ENCODE measurements at regions not wholly inside any gene's neighbourhood (a gene's known extent, or its start where the extent isn't known, plus 50 kb on each side); places are given as distances from the start of the nearest gene placed in this dataset.

DNA sequence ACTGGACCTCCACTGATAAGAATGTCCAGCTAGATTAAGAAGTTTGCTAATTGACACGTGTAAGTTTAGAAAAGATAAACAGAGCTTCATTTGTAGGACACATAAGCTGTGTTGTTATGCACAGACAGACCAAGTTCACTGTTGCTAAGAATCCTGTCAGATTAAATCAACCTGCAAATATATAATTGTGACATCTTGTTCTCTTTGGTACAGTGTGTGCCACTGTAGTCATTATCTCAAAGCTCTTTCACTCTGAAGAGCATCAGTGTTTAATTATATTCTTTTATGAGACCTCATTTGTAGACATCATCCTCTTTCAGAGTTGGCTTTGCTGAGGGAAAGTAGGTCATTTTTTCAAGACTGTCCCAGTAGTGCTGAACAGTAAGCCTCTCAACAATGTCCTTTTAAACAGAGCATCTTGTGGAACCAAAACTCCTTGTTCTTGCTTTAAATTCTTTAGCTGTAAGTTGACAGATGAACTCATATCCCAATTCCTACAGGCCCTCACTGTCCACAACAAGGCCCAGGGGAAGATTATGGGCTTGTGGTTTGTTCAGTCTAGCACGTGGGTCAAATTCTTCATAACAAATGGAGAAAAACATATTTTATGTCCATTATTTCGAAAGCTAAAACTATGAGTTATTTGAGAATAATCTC, 252.4 kb downstream of the HDGFL1 start:
- H3K9me2 ChIP-seq (ENCODE audit: insufficient read depth) = no peaks in the 10 kb centered on the region
- no peak overlapping the region for H2AFZ ChIP-seq (ENCODE audit: low read depth, low read length, poor library complexity, severe bottlenecking)
- no peaks in the 10 kb centered on the region for H3K79me2 ChIP-seq (ENCODE audit: insufficient read depth, low read length)
- no peaks in the 10 kb centered on the region for H3K27me3 ChIP-seq (ENCODE audit: insufficient read depth, low read length)
- no peak overlapping the region for H3K4me3 ChIP-seq (replicated peaks in 1 of 2; ENCODE audit: low read depth in 1 of 2, low read length in 2 of 2)
- POLR2A ChIA-PET = no interaction called here
- DNase-seq (ENCODE audit: low read depth, low spot score) (no peak), ATAC-seq (no peak)
- no peaks in the 10 kb centered on the region for H3K4me1 ChIP-seq (ENCODE audit: control insufficient read depth in 1 of 2, insufficient read depth in 2 of 2, low read length in 2 of 2)
- no peaks in the 10 kb centered on the region; a peak in 1 of 4 replicates for H3K9me3 ChIP-seq (ENCODE audit: control insufficient read depth in 1 of 2, insufficient read depth in 1 of 2, low read depth in 1 of 2, low read length in 2 of 2)
- intact Hi-C loops (cut with micrococcal nuclease) = no loop called here
- TF ChIP-seq SP1 (IDR thresholded peaks at IDR 0.05; ENCODE audit: low read depth) (no peak), SRF (IDR thresholded peaks at IDR 0.05; ENCODE audit: low read depth) (no peak), RAD21 (IDR thresholded peaks at IDR 0.05; ENCODE audit: low read depth) (no peak), TCF7L2 (IDR thresholded peaks at IDR 0.05; ENCODE audit: borderline replicate concordance, extremely low read depth, insufficient read depth, insufficient read length) (no peak), YY1 (IDR thresholded peaks at IDR 0.05; ENCODE audit: extremely low read depth, insufficient replicate concordance, low read depth, low read length) (no peak), ZNF274 (IDR thresholded peaks at IDR 0.05; ENCODE audit: low read depth, low read length) (no peak), POLR2AphosphoS5 (IDR thresholded peaks at IDR 0.05; ENCODE audit: low read depth, low read length) (no peak), ELF1 (IDR thresholded peaks at IDR 0.05; ENCODE audit: borderline replicate concordance, low read depth) (no peak), CEBPB (IDR thresholded peaks at IDR 0.05; ENCODE audit: low read depth) (no peak), JUND (IDR thresholded peaks at IDR 0.05) (no peak), CBX3 (IDR thresholded peaks at IDR 0.05; ENCODE audit: low read depth) (no peak)
- TF ChIP-seq, protein P1, sequence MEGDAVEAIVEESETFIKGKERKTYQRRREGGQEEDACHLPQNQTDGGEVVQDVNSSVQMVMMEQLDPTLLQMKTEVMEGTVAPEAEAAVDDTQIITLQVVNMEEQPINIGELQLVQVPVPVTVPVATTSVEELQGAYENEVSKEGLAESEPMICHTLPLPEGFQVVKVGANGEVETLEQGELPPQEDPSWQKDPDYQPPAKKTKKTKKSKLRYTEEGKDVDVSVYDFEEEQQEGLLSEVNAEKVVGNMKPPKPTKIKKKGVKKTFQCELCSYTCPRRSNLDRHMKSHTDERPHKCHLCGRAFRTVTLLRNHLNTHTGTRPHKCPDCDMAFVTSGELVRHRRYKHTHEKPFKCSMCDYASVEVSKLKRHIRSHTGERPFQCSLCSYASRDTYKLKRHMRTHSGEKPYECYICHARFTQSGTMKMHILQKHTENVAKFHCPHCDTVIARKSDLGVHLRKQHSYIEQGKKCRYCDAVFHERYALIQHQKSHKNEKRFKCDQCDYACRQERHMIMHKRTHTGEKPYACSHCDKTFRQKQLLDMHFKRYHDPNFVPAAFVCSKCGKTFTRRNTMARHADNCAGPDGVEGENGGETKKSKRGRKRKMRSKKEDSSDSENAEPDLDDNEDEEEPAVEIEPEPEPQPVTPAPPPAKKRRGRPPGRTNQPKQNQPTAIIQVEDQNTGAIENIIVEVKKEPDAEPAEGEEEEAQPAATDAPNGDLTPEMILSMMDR (IDR thresholded peaks at IDR 0.05 in 2 of 3, conservative IDR thresholded peaks at IDR 0.05 in 1 of 3; ENCODE audit: borderline replicate concordance in 1 of 3, insufficient read depth in 1 of 3, low read depth in 2 of 3, low read length in 2 of 3) = no peak
- TF ChIP-seq, protein P2, sequence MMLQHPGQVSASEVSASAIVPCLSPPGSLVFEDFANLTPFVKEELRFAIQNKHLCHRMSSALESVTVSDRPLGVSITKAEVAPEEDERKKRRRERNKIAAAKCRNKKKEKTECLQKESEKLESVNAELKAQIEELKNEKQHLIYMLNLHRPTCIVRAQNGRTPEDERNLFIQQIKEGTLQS (IDR thresholded peaks at IDR 0.05) = no peak
- TF ChIP-seq, protein P3, sequence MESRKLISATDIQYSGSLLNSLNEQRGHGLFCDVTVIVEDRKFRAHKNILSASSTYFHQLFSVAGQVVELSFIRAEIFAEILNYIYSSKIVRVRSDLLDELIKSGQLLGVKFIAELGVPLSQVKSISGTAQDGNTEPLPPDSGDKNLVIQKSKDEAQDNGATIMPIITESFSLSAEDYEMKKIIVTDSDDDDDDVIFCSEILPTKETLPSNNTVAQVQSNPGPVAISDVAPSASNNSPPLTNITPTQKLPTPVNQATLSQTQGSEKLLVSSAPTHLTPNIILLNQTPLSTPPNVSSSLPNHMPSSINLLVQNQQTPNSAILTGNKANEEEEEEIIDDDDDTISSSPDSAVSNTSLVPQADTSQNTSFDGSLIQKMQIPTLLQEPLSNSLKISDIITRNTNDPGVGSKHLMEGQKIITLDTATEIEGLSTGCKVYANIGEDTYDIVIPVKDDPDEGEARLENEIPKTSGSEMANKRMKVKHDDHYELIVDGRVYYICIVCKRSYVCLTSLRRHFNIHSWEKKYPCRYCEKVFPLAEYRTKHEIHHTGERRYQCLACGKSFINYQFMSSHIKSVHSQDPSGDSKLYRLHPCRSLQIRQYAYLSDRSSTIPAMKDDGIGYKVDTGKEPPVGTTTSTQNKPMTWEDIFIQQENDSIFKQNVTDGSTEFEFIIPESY (IDR thresholded peaks at IDR 0.05; ENCODE audit: extremely low read depth, insufficient replicate concordance, low read length) = no peak
- TF ChIP-seq, protein P4, sequence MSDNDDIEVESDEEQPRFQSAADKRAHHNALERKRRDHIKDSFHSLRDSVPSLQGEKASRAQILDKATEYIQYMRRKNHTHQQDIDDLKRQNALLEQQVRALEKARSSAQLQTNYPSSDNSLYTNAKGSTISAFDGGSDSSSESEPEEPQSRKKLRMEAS (IDR thresholded peaks at IDR 0.05) = no peak
- TF ChIP-seq, protein P5, sequence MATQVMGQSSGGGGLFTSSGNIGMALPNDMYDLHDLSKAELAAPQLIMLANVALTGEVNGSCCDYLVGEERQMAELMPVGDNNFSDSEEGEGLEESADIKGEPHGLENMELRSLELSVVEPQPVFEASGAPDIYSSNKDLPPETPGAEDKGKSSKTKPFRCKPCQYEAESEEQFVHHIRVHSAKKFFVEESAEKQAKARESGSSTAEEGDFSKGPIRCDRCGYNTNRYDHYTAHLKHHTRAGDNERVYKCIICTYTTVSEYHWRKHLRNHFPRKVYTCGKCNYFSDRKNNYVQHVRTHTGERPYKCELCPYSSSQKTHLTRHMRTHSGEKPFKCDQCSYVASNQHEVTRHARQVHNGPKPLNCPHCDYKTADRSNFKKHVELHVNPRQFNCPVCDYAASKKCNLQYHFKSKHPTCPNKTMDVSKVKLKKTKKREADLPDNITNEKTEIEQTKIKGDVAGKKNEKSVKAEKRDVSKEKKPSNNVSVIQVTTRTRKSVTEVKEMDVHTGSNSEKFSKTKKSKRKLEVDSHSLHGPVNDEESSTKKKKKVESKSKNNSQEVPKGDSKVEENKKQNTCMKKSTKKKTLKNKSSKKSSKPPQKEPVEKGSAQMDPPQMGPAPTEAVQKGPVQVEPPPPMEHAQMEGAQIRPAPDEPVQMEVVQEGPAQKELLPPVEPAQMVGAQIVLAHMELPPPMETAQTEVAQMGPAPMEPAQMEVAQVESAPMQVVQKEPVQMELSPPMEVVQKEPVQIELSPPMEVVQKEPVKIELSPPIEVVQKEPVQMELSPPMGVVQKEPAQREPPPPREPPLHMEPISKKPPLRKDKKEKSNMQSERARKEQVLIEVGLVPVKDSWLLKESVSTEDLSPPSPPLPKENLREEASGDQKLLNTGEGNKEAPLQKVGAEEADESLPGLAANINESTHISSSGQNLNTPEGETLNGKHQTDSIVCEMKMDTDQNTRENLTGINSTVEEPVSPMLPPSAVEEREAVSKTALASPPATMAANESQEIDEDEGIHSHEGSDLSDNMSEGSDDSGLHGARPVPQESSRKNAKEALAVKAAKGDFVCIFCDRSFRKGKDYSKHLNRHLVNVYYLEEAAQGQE (IDR thresholded peaks at IDR 0.05; ENCODE audit: low read depth) = no peak
- H3K36me3 ChIP-seq (ENCODE audit: control insufficient read depth in 1 of 2, insufficient read depth in 2 of 2, low read length in 2 of 2) = no peaks in the 10 kb centered on the region
- no peak overlapping the region for H3K9ac ChIP-seq (ENCODE audit: low read length)
- no TSS peak for BruUV-seq (replicated peaks)
- no peak overlapping the region for H3K27ac ChIP-seq (ENCODE audit: low read depth, low read length)
- RAD21 ChIA-PET (ENCODE audit: low non-redundant PET in 1 of 2, low total read pairs in 2 of 2, uncharacterized antibody in 2 of 2, unreplicated experiment in 2 of 2) = no interaction called here
- no peak overlapping the region for H3K4me2 ChIP-seq (ENCODE audit: low read length)
- no peaks in the 10 kb centered on the region for H4K20me1 ChIP-seq (ENCODE audit: insufficient read depth)
- CTCF ChIA-PET = interaction anchor here (0.7 kb wide), 1 partner anchor 11 kb away, joined by 3 read pairs; no protein-coding TSS in a partner anchor
